ENCODE measurements at regions not wholly inside any gene's neighbourhood (a gene's known extent, or its start where the extent isn't known, plus 50 kb on each side); places are given as distances from the start of the nearest gene placed in this dataset.

DNA sequence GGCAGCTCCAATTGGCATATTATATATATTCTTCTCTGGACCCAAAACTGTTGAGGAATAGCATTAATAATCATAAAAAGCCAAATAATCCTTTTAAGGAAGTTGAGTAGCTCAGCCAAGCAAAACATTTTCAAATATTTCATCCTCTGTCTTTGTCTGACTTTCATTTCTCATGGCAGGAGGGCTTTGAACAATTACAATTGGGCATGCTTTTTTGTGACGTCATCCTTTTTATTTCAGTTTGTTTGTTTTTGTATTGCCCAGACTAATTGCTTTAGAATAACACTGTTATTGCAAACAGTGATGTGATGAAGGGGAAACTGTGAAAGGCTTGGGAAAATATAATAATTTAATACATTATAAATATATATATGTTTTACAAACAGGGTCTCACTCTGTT is 65.2 kb upstream of the MAP1B start:
- no peaks in the 10 kb centered on the region for H3K36me3 ChIP-seq
- no peak for DNase-seq (ENCODE audit: low spot score)
- H3K4me3 ChIP-seq: no peak overlapping the region
- H3K9me3 ChIP-seq: no peaks in the 10 kb centered on the region
- no peak overlapping the region for H3K27ac ChIP-seq
- TF ChIP-seq CTCF (IDR thresholded peaks at IDR 0.05) (no peak), POLR2A (IDR thresholded peaks at IDR 0.05) (no peak), POLR2AphosphoS5 (IDR thresholded peaks at IDR 0.05) (no peak)
- intact Hi-C loops (cut with DNase I): no loop called here
- H3K27me3 ChIP-seq (replicated peaks; ENCODE audit: insufficient read depth): no peaks in the 10 kb centered on the region
- H3K4me1 ChIP-seq (replicated peaks): no peaks in the 10 kb centered on the region
- 52% methylated on average over 1 of the region's 1 CpG for WGBS

- no peak overlapping the region for H3K4me3 ChIP-seq
- WGBS: 11% methylated on average over 1 of the region's 1 CpG
- no peak overlapping the region for H3K27ac ChIP-seq
- intact Hi-C loops (cut with DNase I): no loop called here
- no peaks in the 10 kb centered on the region for H3K36me3 ChIP-seq
- H3K4me1 ChIP-seq (replicated peaks): no peaks in the 10 kb centered on the region
- no peaks in the 10 kb centered on the region for H3K27me3 ChIP-seq (replicated peaks; ENCODE audit: insufficient read depth)
- TF ChIP-seq POLR2AphosphoS5 (IDR thresholded peaks at IDR 0.05) (no peak), CTCF (IDR thresholded peaks at IDR 0.05) (no peak), POLR2A (IDR thresholded peaks at IDR 0.05) (no peak)
- no peak for DNase-seq (ENCODE audit: low spot score)
- no peaks in the 10 kb centered on the region for H3K9me3 ChIP-seq
Observed at GRCh38 chr5:72045692-72046091, 61.6 kb upstream of the MAP1B start.

DNA sequence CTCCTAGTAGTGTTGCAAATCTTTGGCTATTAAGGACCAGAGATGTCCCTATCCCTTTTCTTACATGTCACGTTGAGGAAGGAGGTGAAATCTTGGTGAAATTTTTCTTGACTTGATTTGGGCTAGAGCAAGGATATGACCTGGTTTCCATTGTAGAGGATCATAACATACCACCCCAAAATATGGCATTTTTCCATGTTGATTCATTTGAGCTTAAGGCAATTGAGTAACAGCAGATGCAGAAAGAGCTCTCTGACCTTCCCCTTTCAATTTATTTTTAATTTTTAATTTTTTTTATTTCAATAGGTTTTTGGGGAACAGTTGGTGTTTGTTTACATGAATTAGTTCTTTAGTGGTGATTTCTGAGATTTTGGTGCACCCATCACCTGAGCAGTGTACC is 61.2 kb upstream of the MAP1B start:
- intact Hi-C loops (cut with DNase I): no loop called here
- 78% methylated on average over 1 of the region's 1 CpG for WGBS
- no peak overlapping the region for H3K4me3 ChIP-seq
- H3K9me3 ChIP-seq: no peaks in the 10 kb centered on the region
- no peak for TF ChIP-seq POLR2A (IDR thresholded peaks at IDR 0.05)
- no peak for TF ChIP-seq POLR2AphosphoS5 (IDR thresholded peaks at IDR 0.05)
- no peaks in the 10 kb centered on the region for H3K36me3 ChIP-seq
- no peak overlapping the region for H3K27ac ChIP-seq
- H3K4me1 ChIP-seq (replicated peaks): no peaks in the 10 kb centered on the region
- DNase-seq (ENCODE audit: low spot score): no peak
- H3K27me3 ChIP-seq (replicated peaks; ENCODE audit: insufficient read depth): no peaks in the 10 kb centered on the region

DNA sequence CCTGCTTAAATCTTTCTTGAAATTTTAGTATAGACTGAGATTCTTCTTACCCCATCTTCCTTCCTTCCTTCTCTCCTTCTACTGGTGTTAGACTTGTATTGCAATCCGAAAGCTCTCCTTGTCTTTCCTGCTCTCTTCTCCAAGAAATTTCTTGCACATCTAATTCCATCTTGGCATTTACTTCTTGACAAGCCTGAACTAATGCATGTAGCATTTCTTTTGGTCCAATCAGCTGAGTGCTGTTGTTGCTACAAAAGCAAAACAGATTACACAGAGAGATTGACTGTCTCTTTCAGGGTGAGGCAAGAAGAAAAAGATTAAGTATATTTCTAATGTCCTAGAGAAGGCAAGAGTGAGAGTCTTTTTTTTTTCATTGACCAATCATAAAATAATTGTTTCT is 51.6 kb upstream of the MAP1B start:
- no peak overlapping the region for H3K4me3 ChIP-seq
- no peak for TF ChIP-seq POLR2A (IDR thresholded peaks at IDR 0.05)
- no peak for TF ChIP-seq CTCF (IDR thresholded peaks at IDR 0.05)
- no peak for TF ChIP-seq POLR2AphosphoS5 (IDR thresholded peaks at IDR 0.05)
- no peaks in the 10 kb centered on the region for H3K36me3 ChIP-seq
- intact Hi-C loops (cut with DNase I): no loop called here
- no peak overlapping the region for H3K27ac ChIP-seq
- no peaks in the 10 kb centered on the region for H3K4me1 ChIP-seq (replicated peaks)
- DNase-seq (ENCODE audit: low spot score): no peak
- WGBS: 76% methylated on average over 1 of the region's 1 CpG
- H3K9me3 ChIP-seq: no peaks in the 10 kb centered on the region
- no peaks in the 10 kb centered on the region for H3K27me3 ChIP-seq (replicated peaks; ENCODE audit: insufficient read depth)
